NCI-H526 (cell line): ENCODE measurements at regions not wholly inside any gene's neighbourhood (a gene's known extent, or its start where the extent isn't known, plus 50 kb on each side); places are given as distances from the start of the nearest gene placed in this dataset.

Source experiments
- DNase-seq, 2 experiments: peaks; one replicate each; lab custom pipeline; 2025; lab: John Stamatoyannopoulos, UW

DNA sequence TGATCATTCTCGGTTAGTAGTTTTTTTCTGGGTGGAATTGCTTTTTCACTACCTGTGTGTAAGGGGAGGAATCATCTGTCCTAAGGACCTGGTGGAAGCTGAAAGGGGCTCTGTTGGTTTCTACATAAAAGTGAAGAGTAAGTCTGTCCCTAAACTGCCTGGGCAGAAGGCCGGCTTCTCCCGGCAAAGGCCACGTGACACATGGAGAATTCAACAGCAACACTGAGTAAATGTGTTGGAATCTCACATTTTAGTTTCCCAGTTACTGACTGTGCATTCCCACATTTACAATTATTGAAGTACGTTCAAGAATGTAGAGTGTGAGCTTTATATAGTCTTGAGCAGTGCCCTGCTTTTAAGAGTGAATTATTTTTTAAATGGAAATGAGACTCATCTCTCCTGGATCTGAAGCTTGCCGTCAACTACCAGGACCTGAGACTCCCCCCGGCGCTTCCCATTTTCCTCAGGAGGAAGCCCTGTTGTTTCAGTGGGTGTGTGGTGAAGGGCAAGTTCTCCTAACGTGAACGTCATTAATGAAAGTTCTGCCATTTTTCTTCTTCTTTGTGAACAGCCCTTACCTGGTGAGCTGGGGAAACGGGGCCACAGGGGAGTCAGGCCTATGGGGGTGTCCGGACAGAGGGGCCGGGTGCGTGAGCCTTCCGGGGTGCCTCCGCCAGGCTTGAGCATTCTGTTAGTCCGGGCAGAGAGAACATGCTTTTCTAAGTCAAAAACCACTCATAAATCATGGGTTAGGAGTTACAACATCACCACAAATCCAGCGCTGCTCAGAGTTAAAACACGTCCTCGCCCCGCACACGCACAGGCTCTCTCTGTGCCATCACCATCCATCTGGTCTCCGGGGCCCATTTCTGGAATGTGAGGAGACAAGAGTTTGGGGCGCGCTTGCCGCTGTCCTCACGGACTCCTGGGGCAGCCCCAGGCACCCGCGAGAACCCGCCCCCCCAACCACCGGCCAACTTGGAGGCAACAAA, 56.6 kb upstream of the SMOC2 start:
- DNase-seq = no peak

- DNase-seq = no peak
Measured at GRCh38 chr6:168385037-168385759, 55.8 kb upstream of the SMOC2 start.

DNA sequence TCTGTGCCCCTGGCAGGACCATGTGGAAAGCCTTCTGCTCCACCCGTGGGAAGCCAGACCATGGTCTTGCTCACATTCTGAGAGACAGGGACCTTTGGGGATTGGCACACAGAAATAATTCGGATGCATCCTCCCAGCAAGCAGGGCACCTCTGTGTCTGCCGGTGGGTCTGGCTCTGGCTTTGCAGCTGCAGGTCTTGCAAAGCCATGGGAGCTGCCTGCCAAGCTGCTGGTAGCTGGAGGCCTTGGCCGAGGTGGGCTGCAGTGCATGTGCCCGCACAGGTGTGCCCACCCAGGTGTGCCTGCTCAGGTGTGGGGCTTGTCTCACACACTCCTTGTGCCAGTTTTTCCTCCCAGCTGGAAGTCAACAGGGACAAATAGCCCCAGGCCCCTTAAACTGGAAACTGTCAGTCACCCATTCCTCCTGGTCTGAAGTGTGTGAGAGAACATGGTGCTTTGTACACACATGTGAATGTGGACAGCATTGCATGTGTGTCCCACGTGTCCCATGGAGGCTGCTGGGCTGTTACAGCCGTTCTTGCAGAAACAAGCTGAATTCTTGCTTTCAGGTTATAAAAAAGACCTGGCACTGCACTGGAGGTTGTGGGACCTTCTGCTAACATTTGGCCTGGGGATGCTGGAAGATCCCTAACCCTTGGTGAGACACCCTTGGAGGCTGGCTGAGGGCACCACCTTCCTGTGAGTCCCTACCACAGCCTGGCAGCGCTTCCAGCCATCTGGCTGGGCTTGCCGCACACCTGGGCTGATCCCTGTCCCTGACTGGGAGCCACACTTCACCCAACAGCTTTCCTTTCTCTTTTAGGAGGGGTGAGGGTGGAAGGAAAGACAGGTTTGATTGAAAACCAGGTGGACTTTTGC, 54.9 kb upstream of the SMOC2 start:
- DNase-seq = no peak

- DNase-seq = no peak
Measured at GRCh38 chr6:168386973-168387372, 54.0 kb upstream of the SMOC2 start.

DNA sequence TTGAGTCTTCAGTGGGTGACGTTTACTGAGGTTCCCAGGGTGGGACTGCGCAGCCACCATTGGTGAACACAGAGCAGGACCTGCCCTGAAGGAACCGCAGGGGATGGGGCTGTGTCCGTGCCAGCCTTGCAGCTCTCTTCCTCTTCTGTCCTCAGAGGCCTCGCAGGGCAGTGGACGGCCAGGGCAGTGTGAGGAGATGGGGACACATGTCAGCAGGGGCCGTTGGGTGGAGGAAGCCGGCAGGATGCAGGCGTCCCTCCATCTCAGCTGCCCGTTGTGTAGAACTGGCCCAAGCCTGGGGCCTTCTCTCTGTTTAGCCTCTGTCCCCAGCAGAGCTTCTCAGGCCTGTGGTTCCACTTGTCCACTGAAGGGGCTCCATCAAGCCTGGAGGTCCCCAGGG, 53.6 kb upstream of the SMOC2 start:
- no peak for DNase-seq

DNA sequence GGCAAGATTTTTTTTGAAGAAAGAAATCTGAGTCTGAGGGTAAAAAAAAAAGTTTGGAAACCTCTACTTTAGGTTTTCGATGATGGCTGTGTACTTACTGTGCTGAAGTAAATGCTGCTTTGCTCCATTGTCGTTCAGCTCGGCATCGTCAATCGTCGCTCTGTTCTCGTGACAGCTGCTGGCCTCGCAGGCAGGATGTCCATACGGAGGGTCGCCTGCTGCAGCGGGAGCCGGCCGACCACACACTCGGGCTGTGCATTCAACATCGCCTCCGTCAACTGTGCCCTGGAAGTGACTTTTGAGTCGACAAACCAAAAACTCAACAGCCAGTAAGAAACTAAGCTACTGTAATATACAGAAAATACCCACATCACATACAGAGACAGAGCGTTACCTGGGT, 53.1 kb upstream of the SMOC2 start:
- DNase-seq = no peak

GRCh38 chr6:168388641-168389633, 52.0 kb upstream of the SMOC2 start:
- DNase-seq = peak in 1 of 2 experiments; percentile 65

GRCh38 chr6:168390749-168391420, 50.1 kb upstream of the SMOC2 start:
- DNase-seq = no peak
